ENCODE measurements at regions not wholly inside any gene's neighbourhood (a gene's known extent, or its start where the extent isn't known, plus 50 kb on each side); places are given as distances from the start of the nearest gene placed in this dataset.

- no peaks in the 10 kb centered on the region for H3K27me3 ChIP-seq (replicated peaks; ENCODE audit: insufficient read depth)
- intact Hi-C loops (cut with DNase I): no loop called here
- DNase-seq (ENCODE audit: low spot score): no peak
Observed at GRCh38 chr5:28065656-28066055, 1027.3 kb upstream of the CDH9 start.

GRCh38 chr5:28046596-28046995, 1008.2 kb upstream of the CDH9 start:
- Histone ChIP-seq H3K27me3 (replicated peaks; ENCODE audit: insufficient read depth) (no peaks in the 10 kb centered on the region), H3K36me3 (no peaks in the 10 kb centered on the region), H3K4me3 (no peak overlapping the region), H3K4me1 (replicated peaks) (no peaks in the 10 kb centered on the region), H3K27ac (no peak overlapping the region), H3K9me3 (no peaks in the 10 kb centered on the region)
- no peak for TF ChIP-seq POLR2A (IDR thresholded peaks at IDR 0.05)
- TF ChIP-seq POLR2AphosphoS5 (IDR thresholded peaks at IDR 0.05): no peak
- TF ChIP-seq, protein P1, sequence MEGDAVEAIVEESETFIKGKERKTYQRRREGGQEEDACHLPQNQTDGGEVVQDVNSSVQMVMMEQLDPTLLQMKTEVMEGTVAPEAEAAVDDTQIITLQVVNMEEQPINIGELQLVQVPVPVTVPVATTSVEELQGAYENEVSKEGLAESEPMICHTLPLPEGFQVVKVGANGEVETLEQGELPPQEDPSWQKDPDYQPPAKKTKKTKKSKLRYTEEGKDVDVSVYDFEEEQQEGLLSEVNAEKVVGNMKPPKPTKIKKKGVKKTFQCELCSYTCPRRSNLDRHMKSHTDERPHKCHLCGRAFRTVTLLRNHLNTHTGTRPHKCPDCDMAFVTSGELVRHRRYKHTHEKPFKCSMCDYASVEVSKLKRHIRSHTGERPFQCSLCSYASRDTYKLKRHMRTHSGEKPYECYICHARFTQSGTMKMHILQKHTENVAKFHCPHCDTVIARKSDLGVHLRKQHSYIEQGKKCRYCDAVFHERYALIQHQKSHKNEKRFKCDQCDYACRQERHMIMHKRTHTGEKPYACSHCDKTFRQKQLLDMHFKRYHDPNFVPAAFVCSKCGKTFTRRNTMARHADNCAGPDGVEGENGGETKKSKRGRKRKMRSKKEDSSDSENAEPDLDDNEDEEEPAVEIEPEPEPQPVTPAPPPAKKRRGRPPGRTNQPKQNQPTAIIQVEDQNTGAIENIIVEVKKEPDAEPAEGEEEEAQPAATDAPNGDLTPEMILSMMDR (IDR thresholded peaks at IDR 0.05): no peak
- 71% methylated on average over 1 of the region's 1 CpG for WGBS
- DNase-seq (ENCODE audit: low spot score): no peak
- intact Hi-C loops (cut with DNase I): no loop called here

More at GRCh38 chr5:28065656-28066055, 1027.3 kb upstream of the CDH9 start:
- Histone ChIP-seq H3K27ac (no peak overlapping the region), H3K36me3 (no peaks in the 10 kb centered on the region), H3K9me3 (no peaks in the 10 kb centered on the region), H3K4me3 (no peak overlapping the region), H3K4me1 (replicated peaks) (no peaks in the 10 kb centered on the region)
- no peak for TF ChIP-seq POLR2A (IDR thresholded peaks at IDR 0.05)
- TF ChIP-seq POLR2AphosphoS5 (IDR thresholded peaks at IDR 0.05): no peak
- TF ChIP-seq, protein P1 (IDR thresholded peaks at IDR 0.05): no peak

- DNase-seq (ENCODE audit: low spot score): no peak
- 85% methylated on average over 1 of the region's 1 CpG for WGBS
- H3K4me3 ChIP-seq: no peak overlapping the region
- no peaks in the 10 kb centered on the region for H3K4me1 ChIP-seq (replicated peaks)
- no peaks in the 10 kb centered on the region for H3K36me3 ChIP-seq
- TF ChIP-seq, protein P1 (IDR thresholded peaks at IDR 0.05): no peak
- TF ChIP-seq POLR2AphosphoS5 (IDR thresholded peaks at IDR 0.05): no peak
- no peak for TF ChIP-seq POLR2A (IDR thresholded peaks at IDR 0.05)
- intact Hi-C loops (cut with DNase I): no loop called here
- no peaks in the 10 kb centered on the region for H3K27me3 ChIP-seq (replicated peaks; ENCODE audit: insufficient read depth)
- no peaks in the 10 kb centered on the region for H3K9me3 ChIP-seq
- H3K27ac ChIP-seq: no peak overlapping the region
Observed at GRCh38 chr5:28027851-28028250, 989.5 kb upstream of the CDH9 start.

- no peak for TF ChIP-seq POLR2AphosphoS5 (IDR thresholded peaks at IDR 0.05)
- TF ChIP-seq, protein P1 (IDR thresholded peaks at IDR 0.05): no peak
- no peak for TF ChIP-seq POLR2A (IDR thresholded peaks at IDR 0.05)
- H3K4me1 ChIP-seq (replicated peaks): no peaks in the 10 kb centered on the region
- DNase-seq (ENCODE audit: low spot score): no peak
- H3K4me3 ChIP-seq: no peak overlapping the region
- 86% methylated on average over 1 of the region's 1 CpG for WGBS
- no peaks in the 10 kb centered on the region for H3K36me3 ChIP-seq
- H3K9me3 ChIP-seq: no peaks in the 10 kb centered on the region
- no peaks in the 10 kb centered on the region for H3K27me3 ChIP-seq (replicated peaks; ENCODE audit: insufficient read depth)
- intact Hi-C loops (cut with DNase I): no loop called here
- H3K27ac ChIP-seq: no peak overlapping the region
Observed at GRCh38 chr5:28017178-28017577, 978.8 kb upstream of the CDH9 start.

DNA sequence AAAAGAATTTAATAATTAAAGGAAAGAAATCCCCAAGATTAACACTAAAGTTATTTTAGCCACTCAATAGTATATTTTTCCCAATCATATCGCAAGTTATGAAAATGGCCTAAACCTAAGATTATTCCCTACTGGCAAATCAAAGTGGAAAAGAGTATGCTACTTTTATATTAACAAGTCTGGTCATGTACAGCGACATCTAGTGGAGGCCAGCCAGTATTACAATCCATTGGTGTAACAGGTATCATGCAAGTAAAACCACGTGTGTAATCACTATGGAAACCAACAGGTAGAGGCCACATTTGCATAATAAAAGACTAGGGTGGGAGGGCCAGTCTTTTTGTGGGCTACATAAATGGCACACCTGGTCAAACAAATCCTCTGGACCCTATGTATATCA, 976.4 kb upstream of the CDH9 start:
- Histone ChIP-seq H3K4me1 (replicated peaks) (no peaks in the 10 kb centered on the region), H3K27me3 (replicated peaks; ENCODE audit: insufficient read depth) (no peaks in the 10 kb centered on the region), H3K9me3 (no peaks in the 10 kb centered on the region), H3K4me3 (no peak overlapping the region), H3K27ac (no peak overlapping the region), H3K36me3 (no peaks in the 10 kb centered on the region)
- 61% methylated on average over 3 of the region's 3 CpGs for WGBS
- intact Hi-C loops (cut with DNase I): no loop called here
- TF ChIP-seq, protein P1 (IDR thresholded peaks at IDR 0.05): peak in 1 of 4 experiments; percentile 37
- TF ChIP-seq POLR2AphosphoS5 (IDR thresholded peaks at IDR 0.05): no peak
- DNase-seq (ENCODE audit: low spot score): no peak

Data from prostate gland (tissue), 2 donors.